GM19328 (cell line): ENCODE measurements at regions not wholly inside any gene's neighbourhood (a gene's known extent, or its start where the extent isn't known, plus 50 kb on each side); places are given as distances from the start of the nearest gene placed in this dataset.
"Not testable (repeated sequence)": the region's sequence is repeated elsewhere in the genome, so short reads cannot be mapped to it uniquely, and the experiment has no call there.

Experiments
- ATAC-seq: cut with Tn5 transposase; IDR thresholded peaks from one replicate; pipeline ENCODE4 v1.9.1; 2021; ENCODE audit warnings: mild to moderate bottlenecking, moderate library complexity; ENCODE audit not compliant: unreplicated experiment

DNA sequence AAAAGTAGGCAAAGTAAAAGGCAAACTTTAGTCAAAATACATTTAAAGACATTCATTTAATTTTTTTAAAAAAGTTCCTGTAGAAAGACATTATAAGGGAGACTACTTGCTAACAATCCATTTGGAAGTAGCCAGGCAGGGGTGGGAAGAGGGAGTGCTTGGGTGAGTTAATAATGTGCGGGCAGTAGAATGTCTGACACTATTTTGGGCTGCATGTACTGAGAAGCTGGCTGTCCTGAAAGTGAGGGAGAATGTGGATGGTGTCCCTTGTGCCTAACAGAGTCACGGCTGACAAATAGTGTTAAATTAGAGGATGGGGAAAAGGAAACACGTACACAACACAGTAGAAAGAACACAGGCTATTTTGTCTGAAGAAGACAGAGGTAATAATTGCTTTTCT, 142.5 kb downstream of the LCA5 start:
- no peak for ATAC-seq

DNA sequence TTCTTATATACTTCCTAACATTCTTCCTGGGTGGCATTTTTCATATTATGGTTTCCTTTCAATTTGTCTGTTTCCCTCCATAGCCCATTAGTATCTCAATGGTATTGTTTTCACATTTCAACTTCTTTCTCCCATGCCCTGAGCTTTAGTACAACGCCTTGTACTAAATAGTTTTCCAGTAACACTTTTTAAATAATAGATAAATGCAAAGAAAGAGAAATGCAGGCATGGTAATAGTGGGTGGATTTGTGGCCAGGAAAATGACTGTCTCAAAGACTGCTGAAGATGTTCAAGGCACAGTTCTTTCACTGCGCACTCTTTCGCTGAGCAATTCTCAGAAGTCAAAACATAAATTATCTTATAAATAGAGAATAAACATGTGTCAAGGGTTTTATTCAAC, 145.1 kb downstream of the LCA5 start:
- no peak for ATAC-seq

DNA sequence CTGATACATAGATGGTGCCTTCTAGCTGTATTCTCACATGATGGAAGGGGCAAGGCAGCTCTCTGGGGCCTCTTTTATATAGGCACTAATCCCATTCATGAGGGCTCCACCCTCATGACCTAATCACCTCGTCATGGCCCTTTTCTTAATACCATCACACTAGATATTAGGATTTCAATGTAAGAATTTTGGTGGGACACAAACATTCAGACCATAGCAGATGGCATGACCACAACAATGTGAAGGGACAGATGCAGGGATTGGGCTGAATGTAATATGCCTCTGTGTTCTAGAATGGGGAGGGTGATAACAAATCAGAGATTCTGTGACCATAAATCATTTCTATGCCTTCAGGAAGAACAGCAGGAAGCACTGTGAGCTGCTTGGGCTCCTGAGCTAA, 145.8 kb downstream of the LCA5 start:
- ATAC-seq, result no peak

DNA sequence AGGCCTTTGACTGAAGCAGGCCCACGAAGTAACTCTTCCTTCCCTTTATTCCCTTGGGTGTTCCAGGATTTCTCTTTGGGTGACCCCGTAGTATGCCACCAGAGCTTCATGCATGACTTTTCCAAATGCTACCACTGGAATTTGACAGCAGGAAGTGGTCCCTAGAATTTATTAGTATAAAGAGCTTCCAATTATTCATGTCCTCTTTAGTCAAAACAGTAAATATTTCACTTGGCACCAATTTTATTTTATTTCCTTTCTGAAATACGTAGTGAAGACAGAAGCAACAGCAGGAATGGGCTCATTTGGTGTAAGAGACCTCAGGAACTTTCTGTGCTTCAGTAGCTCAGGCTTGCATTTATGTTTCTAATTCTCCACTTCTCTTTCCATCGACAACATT, 151.3 kb downstream of the LCA5 start:
- no peak for ATAC-seq

DNA sequence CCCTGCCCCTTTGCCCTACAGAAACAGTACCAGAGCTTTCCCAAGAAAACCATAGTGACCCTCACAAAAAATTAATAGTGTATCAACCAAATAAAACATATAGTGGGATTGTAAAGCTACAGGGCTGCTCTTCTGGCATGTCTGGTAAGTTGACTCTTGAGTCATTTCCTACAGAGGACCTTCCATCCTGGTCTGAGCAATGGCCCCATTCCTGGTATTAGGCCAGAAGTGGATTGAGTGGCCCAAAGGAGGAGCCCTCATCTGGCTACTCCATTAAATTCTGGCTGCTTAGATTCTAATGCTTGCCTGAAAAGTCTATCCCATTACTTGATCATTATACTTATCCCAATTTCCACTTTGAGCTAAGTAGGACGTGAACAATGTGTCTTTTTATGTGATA, 150.9 kb upstream of the HMGN3 start:
- no peak for ATAC-seq

DNA sequence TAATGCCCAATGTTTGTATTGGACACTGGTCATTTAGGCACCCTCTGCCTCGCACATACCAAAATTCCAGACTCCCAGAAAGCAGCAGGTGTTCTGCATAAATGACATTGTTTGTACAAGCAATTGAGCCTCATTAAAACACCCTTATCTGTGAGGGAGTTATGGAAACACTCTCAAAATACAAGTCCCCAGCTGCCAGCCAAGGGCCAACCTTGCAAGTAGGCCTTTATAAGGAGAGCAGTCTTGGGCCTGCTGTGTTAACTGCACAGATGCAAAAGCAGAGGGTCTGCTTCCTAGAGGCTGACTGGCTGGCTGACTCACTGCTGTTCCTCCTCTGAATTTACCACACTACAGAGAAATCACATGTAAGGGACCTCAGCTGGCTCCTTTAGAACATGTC, 150.4 kb upstream of the HMGN3 start:
- no peak for ATAC-seq

DNA sequence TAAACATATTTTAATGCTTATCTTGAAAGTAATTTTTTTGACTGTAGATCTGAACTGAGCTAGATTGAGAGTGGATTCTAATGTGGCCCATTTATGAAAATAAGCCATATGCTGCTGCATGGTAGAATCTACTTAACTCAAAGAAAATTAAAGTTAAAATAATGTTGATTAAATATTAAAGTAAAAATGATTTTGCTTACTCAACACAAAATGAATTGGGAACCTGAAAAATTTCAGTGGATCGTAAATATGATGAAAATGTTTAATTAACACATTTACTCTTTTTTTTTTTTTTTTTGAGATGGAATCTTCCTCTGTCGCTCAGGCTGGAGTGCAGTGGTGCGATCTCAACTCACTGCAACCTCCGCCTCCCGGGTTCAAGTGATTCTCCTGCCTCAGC, 144.5 kb upstream of the HMGN3 start:
- ATAC-seq, result no peak

DNA sequence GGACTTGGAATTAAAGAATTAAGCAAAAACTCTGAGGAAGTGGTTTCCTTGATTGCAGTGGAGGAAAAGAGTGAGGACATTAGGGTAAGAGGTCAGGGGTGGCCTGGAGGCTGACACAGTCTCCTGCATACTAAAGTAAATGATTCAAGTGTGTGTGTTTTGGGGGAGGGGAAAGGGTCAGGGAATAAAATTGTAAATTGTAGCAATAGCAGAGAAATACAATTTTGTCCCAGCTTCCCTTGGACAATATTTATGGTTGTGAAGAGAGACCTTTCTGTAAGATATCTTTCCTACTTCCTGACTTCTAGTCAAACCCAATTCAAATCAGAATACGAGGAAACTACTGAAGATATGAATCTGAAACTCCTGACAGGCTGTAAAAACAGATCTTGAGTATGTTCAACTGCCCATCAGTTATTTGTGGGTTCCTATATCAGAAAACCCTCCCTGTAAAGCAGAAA, 143.4 kb upstream of the HMGN3 start:
- no peak for ATAC-seq

DNA sequence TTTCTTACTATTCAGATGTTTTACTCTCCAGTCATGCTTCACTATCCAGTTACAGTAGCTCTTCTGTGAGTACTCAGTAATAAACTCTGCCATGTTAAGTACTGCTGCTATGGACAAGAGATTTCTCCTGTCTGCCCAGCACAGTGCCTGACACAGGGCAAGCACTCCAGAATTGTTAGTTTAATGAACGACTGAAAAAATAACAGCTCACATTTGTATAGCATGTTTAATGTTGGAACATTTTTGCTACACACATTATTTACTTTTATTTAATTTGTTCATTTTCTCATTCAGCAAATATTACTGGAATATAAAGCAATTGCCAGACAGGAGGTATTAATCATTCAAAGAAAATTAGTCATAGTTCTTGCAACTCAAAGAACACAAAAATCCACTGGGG, 142.6 kb upstream of the HMGN3 start:
- no peak for ATAC-seq

DNA sequence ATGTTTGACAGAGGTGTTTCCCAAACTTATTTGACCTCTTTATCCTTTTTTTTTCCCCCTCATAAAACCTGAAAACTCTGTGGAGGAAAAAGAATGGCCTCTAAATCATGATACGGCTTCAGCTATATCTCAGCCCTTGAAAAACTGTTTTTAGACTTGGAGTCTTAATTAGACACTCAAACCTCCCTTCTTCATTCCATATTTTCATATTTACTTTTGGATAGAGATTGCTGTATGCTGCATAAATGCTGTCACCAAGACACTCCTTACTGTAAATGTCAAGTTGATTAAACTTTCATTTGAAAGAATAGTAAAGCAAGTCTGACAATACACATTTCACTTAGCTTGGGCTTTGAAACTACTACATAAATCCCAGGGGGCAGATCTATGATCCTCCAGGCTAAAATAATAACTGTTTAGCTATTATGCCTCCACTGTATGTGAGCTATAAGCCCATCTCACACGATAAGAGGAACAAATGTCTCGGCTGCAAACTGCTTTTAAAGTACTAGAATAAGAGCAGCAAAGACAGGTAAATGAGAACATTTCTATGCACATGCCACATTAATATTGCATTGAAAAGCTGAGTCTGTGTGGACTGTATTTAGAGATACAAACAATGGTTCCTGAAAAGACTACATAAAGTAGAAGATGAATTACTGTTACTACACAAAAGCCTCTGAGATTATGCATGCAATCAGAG, 141.3 kb upstream of the HMGN3 start:
- ATAC-seq, result no peak

DNA sequence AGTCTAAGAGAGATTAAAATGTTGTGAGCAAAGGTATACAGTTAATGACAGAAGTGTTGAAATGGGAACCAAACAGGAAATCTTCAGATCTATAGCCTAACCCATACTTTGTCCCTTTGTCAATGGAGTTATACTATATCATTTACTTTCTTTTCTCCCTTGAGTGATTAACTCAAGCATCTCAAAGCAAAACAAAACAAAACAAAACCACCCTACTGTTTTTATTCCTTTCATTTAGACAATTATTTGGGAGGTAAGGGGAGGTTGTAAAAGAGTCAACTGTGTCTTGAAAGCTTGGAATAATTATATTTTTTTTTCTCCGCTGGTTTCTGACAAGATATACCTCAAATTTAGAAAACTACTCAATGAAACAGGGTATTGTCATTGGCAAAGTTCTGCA, 139.8 kb upstream of the HMGN3 start:
- ATAC-seq, result no peak

DNA sequence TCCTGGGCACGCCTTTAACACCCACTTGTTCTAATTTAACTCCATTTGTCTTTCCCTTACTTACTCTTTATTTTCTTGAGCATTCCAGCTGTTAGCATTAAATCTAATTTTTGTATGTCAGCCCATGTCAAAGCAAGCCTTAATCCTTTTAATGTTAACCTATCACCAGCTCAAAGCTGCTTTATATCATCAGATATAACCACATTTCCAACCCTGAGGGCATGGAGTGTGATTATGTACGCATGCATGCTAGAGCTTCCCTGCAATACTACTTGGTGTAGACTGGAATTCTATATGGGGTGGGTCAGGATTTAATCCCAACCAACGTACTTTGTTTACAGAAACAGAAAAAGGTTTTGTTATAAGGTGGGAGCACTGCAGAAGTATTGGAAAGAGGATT, 139.4 kb upstream of the HMGN3 start:
- ATAC-seq, result no peak

DNA sequence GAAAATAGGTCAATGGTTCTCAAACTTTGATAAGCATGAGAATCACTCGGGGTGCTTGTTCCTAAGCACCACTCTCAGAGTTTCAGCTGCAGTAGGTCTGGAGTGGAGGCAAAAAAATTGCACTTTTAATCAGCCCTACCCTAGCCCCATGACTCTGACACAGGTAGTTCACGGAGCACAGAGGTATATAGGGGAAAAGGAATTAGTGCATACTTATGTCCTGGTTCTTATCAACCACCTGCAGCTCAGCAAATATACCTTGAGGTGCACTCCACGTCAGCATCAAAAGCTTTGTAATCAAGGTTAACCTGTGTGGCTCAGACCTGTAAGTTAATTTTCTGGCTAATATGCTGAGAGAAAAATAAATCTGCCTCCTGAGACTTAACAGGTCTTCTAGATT, 138.8 kb upstream of the HMGN3 start:
- ATAC-seq, result no peak

DNA sequence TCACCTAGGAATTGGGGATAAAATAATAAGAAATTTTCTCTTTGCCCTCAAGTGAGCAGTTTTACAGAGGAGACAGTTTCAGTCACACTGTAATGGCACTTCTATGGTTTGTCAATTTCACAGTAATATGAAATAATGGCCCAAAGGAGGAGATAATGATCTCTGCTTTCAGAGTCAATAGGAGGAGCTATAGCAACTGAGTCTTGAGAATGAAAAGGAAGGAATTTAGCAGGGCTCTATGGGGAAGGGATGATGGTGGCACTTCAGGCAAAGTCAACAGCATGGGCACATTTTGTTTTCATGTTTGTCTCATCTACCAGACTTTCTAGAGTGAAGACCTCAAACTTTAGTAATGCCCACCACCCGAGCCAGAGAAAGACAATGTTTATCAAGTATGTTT, 138.3 kb upstream of the HMGN3 start:
- ATAC-seq, result no peak

DNA sequence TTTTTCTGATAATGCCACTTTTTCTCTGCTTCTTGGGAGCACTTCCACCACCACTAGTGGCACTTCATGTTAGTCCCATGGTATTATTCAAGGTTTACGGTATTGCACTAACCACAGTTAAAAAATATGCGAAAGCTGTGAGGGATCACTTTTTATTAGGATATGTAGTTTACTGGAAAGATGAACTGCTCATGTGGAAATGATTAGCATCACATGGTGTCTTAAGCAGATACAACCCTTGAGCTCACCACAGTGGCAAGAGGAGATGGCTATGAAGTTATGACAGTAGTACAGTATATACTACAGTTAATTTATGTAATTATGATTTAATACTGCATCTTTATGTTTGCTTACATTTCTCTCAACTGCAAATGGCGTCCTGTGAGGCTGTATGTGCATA, 134.5 kb upstream of the HMGN3 start:
- ATAC-seq, result no peak

DNA sequence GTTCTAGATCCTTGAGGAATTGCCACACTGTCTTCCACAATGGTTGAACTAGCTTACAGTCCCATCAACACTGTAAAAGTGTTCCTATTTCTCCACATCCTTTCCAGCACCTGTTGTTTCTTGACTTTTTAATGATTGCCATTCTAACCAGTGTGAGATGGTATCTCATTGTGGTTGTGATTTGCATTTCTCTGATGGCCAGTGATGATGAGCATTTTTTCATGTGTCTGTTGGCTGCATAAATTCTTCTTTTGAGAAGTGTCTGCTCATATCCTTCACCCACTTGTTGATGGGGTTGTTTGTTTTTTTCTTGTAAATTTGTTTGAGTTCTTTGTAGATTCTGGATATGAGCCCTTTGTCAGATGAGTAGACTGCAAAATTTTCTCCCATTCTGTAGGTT, 129.0 kb upstream of the HMGN3 start:
- not testable (repeated sequence) for ATAC-seq

DNA sequence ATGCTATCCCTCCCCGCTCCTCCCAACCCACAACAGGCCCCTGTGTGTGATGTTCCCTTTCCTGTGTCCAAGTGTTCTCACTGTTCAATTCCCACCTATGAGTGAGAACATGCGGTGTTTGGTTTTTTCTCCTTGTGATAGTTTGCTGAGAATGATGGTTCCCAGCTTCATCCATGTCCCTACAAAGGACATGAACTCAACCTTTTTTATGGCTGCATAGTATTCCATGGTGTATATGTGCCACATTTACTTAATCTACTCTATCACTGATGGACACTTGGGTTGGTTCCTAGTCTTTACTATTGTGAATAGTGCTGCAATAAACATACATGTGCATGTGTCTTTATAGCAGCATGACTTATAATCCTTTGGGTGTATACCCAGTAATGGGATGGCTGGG, 126.6 kb upstream of the HMGN3 start:
- not testable (repeated sequence) for ATAC-seq

DNA sequence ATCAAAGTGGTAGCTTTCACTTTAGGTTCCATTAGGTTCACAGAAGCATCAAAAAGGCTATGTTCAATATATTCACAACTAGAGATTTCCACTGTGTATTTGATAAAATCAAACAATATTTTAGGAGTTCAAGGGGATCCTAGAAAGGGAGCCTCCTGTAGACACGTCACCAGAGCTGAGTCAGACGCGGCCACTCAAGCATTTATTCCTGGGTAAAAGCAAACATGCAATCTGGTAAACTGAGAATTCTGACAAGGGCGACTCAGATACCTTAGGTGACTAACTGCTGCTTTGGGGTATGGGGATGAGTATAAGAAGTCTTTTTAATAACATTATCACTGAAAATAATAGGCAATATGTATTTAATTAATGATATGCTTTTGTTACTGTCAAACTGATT, 118.7 kb upstream of the HMGN3 start:
- ATAC-seq, result no peak

DNA sequence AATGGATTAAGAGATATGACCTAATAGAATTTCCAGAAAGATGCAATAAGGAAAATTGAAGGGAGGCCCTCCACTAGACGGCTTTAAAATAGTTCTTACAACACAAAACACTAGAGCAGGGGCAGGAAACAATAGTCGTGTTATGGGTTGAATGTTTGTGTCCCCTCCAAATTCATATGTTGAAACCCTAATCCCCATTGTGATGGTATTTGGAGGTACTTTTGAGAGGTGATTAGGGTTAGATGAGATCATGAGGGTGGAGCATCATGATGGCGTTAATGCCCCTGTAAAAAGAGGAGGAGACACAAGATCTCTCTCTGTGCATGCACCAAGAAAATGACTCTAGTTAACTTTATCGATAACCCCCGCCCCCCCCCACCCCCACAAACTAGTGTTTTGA, 104.0 kb upstream of the HMGN3 start:
- no peak for ATAC-seq

DNA sequence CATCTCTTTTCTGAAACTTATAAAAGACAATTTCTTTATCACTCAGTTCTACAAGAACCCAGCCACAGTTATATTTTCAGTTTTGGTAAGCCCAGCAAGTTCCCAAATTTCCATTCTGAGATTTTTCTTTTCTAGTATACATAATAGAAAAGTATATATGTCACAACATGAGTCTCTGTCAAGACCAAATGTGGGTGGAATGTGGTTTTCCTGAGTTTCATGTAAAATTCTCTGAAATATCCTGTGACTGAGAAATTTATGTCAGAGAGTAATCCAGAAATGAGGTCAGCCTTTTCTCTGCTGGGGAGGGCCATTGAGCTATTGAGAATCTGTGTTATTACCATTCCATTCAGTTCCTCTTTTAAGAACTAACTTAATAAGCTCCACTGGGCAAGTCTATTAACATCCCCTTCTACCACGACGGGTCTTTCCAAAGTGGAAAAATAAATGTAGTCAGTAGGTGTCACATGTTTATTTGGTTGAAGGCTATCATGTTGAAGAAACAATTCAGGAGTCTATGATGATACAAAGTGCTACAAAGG, 100.7 kb upstream of the HMGN3 start:
- ATAC-seq, result peak; percentile 89

DNA sequence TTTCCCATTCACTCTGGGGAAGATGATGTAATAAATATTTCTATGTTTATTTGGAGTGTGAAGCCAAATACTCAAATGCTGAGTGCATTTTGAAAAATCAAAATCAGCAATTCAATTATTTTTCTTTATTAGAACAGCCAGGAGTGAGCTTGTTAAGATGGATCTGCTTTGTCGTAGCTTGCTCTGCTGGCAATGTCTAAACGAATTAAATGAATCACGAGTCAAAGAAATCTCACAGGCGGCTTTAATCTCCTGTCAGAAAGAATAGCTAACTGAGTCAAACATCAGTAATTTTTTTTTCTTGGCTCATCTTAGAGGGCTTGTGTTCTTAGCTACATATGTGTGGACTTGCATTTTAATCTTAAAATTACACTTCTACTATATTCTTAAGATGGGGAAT, 100.2 kb upstream of the HMGN3 start:
- ATAC-seq, result no peak

DNA sequence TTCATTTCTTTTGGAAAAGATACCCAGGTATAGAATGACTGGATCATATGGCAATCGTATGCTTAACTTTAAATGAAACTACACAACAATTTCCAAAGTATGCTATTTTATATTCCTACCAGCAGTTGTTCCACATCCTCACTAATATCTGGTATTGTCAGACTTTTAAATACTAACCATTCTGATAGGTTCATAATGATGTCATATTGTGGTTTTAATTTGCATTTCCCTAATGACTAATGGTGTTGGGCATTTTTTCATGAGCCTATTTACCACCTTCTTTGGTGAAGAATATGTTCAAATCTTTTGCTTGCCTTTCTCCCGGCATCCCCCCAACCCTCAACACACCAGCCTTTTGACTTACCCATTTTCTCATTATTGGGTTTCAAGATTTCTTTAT, 96.2 kb upstream of the HMGN3 start:
- no peak for ATAC-seq

DNA sequence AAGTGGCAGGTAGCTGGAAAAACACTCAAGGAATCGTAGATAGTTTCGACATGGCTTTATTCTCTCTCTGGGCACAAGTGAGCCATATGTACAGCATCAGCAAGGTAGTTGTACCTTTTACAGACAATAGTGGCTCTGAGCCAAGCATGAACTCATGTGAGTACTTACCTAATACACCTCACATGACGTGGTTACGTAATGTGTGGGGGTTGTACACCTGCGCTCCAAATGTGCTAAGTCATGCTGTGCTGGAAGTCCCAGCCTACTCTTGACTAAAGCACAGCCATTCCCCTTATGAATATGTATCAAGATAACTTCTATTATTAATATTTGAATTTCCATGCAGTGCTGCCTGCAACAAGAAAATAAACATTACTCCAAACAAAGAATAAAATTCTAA, 78.8 kb upstream of the HMGN3 start:
- no peak for ATAC-seq
